Left lung (tissue), 4 donors: ENCODE measurements at regions not wholly inside any gene's neighbourhood (a gene's known extent, or its start where the extent isn't known, plus 50 kb on each side); places are given as distances from the start of the nearest gene placed in this dataset.

Experiments
- ATAC-seq: fragments of 200-7000 bp; cut with Tn5 transposase; one replicate; pipeline ENCODE4 v1.9.1; 2020; ENCODE audit warnings: moderate library complexity
- DNase-seq, 4 donors: peaks; one replicate each; pipeline ENCODE4 v3.0.0-alpha.2; 2013 to 2020
- H3K27ac ChIP-seq, 2 donors: fragments of 200-600 bp; sonication (generic) in 1 of 2; one replicate each; pipeline versions ENCODE4 v1.5.0 to v1.8.0; 2020 to 2021
- H3K27me3 ChIP-seq, 2 donors: fragments of 200-600 bp; sonication (generic) in 1 of 2; one replicate each; pipeline versions ENCODE4 v1.5.0 to v1.8.0; 2020 to 2021
- H3K36me3 ChIP-seq, 2 donors: fragments of 200-600 bp; sonication (generic) in 1 of 2; one replicate each; pipeline versions ENCODE4 v1.5.0 to v1.8.0; 2020 to 2021
- H3K4me1 ChIP-seq, 2 donors: fragments of 200-600 bp; one replicate each; pipeline ENCODE4 v1.8.0; 2021
- H3K4me3 ChIP-seq, 2 donors: fragments of 200-600 bp; sonication (generic) in 1 of 2; one replicate each; pipeline versions ENCODE4 v1.5.0 to v1.8.0; 2020 to 2021; ENCODE audit warnings: mild to moderate bottlenecking in 1 of 2
- H3K9me3 ChIP-seq, 2 donors: fragments of 200-600 bp; sonication (generic) in 1 of 2; one replicate each; pipeline versions ENCODE4 v1.5.0 to v1.8.0; 2020 to 2021
- intact Hi-C, 2 donors: fragments of 100-400 bp; cut with DNase I; formaldehyde crosslinking; loops; one replicate each; pipeline versions ENCODE4 v1.11.2 to v1.14.2; 2022
- TF ChIP-seq, protein P1 (sequence below), 2 donors: fragments of 200-600 bp; sonication (generic) in 1 of 2; IDR thresholded peaks; one replicate each; pipeline versions ENCODE4 v1.5.0 to v1.8.0; 2021; ENCODE audit warnings: antibody characterized with exemption in 2 of 2
- donor health status: DM: no; HTN: yes; CAD: no.
- donor health status: DM: no; HTN: no; CAD: no.

DNA sequence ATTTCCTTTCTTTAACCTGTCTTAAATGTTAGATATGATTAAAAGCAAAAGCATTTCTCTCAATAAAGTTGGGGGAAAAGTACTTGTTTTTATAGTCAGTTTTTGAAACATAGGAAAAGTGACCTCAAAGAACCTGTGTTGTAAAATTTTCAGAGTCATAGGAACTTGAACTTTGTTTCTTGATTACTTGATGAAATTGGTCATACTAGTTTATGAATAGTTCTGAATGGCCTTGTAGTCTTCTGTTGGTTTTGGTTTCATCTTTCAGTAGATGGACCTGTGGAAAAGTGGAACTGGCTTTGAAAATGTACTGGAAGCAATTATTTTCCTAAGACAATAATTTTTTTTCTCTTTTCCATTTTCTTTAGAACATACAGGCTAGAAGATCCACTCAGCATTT, 222.2 kb upstream of the NUDT6 start:
- H3K4me3 ChIP-seq: no peak overlapping the region
- no peaks in the 10 kb centered on the region for H3K27me3 ChIP-seq
- ATAC-seq: no peak
- H3K4me1 ChIP-seq: no peaks in the 10 kb centered on the region
- intact Hi-C loops: no loop called here
- DNase-seq: no peak
- TF ChIP-seq, protein P1, sequence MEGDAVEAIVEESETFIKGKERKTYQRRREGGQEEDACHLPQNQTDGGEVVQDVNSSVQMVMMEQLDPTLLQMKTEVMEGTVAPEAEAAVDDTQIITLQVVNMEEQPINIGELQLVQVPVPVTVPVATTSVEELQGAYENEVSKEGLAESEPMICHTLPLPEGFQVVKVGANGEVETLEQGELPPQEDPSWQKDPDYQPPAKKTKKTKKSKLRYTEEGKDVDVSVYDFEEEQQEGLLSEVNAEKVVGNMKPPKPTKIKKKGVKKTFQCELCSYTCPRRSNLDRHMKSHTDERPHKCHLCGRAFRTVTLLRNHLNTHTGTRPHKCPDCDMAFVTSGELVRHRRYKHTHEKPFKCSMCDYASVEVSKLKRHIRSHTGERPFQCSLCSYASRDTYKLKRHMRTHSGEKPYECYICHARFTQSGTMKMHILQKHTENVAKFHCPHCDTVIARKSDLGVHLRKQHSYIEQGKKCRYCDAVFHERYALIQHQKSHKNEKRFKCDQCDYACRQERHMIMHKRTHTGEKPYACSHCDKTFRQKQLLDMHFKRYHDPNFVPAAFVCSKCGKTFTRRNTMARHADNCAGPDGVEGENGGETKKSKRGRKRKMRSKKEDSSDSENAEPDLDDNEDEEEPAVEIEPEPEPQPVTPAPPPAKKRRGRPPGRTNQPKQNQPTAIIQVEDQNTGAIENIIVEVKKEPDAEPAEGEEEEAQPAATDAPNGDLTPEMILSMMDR (IDR thresholded peaks at IDR 0.05): no peak
- no peaks in the 10 kb centered on the region for H3K9me3 ChIP-seq
- no peak overlapping the region for H3K27ac ChIP-seq
- H3K36me3 ChIP-seq: no peaks in the 10 kb centered on the region

DNA sequence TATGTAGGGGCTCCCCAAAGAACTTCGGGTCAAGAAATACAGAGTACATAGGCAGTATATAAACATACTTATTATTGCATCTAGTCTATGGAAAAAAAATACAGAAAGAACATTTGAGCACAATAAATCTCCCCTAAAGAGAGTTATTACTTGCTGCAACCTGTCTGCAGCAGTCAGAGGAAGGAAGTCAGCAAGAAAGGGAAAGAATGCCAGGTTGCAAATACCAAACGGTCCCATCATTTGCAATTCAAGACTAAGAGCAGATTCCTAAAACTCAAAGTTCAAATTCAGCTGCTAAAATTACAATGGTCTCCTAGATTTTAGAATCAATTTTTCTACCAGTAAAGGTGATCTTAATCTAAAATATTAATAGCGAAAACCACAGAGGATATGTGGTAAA, 236.2 kb upstream of the NUDT6 start:
- no peak for ATAC-seq
- intact Hi-C loops: no loop called here

DNA sequence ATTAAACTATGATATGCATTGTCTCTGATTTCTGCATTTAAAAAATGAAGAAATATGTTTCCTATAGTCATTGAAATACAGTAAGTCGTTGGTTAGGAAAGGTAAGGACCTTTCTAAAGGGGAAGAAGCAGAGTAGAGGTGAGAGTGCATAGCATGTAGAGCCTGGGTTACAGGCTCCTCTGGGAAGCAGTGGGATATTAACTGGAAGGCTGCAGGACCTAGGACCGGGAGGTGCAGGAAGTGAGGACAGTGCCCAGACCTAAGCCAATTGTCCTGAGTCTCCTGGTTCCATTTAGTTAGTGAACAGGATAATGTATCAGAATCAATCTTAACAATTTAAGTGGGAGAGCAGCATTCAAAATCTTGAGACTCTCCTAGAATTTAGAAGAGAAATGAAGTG, 237.1 kb upstream of the NUDT6 start:
- DNase-seq (no peak), ATAC-seq (no peak)
- Histone ChIP-seq H3K4me3 (no peak overlapping the region), H3K36me3 (no peaks in the 10 kb centered on the region), H3K27me3 (no peaks in the 10 kb centered on the region), H3K27ac (no peak overlapping the region), H3K4me1 (peaks cover 0 to 2% of the 10 kb centered on the region in 2 donors), H3K9me3 (no peaks in the 10 kb centered on the region)
- intact Hi-C loops: no loop called here
- TF ChIP-seq, protein P1 (IDR thresholded peaks at IDR 0.05): no peak

More for the DNA sequence above, 236.2 kb upstream of the NUDT6 start:
- DNase-seq: no peak
- H3K4me3 ChIP-seq: no peak overlapping the region
- H3K9me3 ChIP-seq: no peaks in the 10 kb centered on the region
- H3K4me1 ChIP-seq: no peaks in the 10 kb centered on the region
- H3K36me3 ChIP-seq: no peaks in the 10 kb centered on the region
- H3K27me3 ChIP-seq: no peaks in the 10 kb centered on the region
- no peak overlapping the region for H3K27ac ChIP-seq
- TF ChIP-seq, protein P1 (IDR thresholded peaks at IDR 0.05): no peak

DNA sequence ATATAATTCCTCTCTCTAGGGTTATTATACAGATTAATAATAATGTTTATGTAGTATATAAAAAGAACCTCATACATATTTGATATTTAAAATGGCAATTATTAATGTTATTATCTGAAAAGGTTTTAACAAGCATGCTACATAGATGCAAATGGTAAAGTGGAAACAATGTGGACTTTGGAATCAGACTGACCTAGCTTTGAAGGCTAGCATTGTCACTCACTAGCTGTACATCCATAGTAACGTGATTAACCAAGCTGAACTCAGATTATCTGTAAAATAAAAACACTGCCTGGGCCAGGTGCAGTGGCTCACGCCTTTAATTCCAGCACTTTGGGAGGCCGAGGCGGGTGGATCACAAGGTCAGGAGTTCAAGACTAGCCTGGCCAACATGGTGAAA, 233.7 kb upstream of the SPRY1 start:
- DNase-seq (no peak), ATAC-seq (no peak)
- Histone ChIP-seq H3K27ac (no peak overlapping the region), H3K27me3 (no peaks in the 10 kb centered on the region), H3K4me1 (peaks cover 0 to 2% of the 10 kb centered on the region in 2 donors), H3K9me3 (no peaks in the 10 kb centered on the region), H3K4me3 (no peak overlapping the region), H3K36me3 (no peaks in the 10 kb centered on the region)
- intact Hi-C loops: no loop called here
- TF ChIP-seq, protein P1 (IDR thresholded peaks at IDR 0.05): no peak

DNA sequence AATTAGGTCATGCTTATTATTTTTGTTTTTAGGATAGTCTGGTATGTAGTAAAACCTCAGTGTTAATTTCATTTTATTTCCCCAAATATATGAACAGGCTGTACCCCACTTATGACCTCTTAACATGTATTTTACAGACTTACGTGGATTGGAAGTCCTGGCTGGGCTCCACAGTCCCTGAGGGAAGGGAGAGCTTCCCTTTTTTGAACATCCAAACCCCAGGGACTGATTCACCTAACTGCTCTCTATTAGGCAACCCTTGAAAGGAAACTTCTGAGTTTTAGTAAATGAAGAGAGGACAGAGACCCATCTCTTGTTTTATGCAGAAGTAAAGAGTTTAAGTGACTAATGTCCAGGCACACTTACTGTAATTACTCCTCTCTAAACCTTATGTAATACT, 233.1 kb upstream of the SPRY1 start:
- Histone ChIP-seq H3K9me3 (no peaks in the 10 kb centered on the region), H3K36me3 (no peaks in the 10 kb centered on the region), H3K4me3 (no peak overlapping the region), H3K4me1 (peaks cover 0 to 2% of the 10 kb centered on the region in 2 donors), H3K27me3 (no peaks in the 10 kb centered on the region), H3K27ac (no peak overlapping the region)
- TF ChIP-seq, protein P1 (IDR thresholded peaks at IDR 0.05): no peak
- ATAC-seq (peak; percentile 54), DNase-seq (no peak)
- intact Hi-C loops: no loop called here
